K562 (cell line): ENCODE measurements at regions not wholly inside any gene's neighbourhood (a gene's known extent, or its start where the extent isn't known, plus 50 kb on each side); places are given as distances from the start of the nearest gene placed in this dataset.

Experiments used
- ATAC-seq: fragments of 200-7000 bp; cut with Tn5 transposase; 3 replicates; pipeline ENCODE4 v1.9.1; 2020; ENCODE audit warnings: moderate library complexity
- BruUV-seq: library from RNA; stranded (reverse); fragments of 400-500 nt; replicated peaks from 2 replicates; lab custom pipeline; 2021; lab: Mats Ljungman, UMichigan
- CTCF ChIA-PET: fragments of 300-600 bp; formaldehyde crosslinking; extraction: SDS; loops from one replicate; lab custom pipeline; 2021; ENCODE audit warnings: low intra/inter-chr PET ratio; lab: Yijun Ruan, JAX
- POLR2A ChIA-PET: fragments of 300-600, 350-650 bp; sonication (Branson Sonifier 250); formaldehyde crosslinking; extraction: SDS; loops from one replicate; lab custom pipeline; 2021; ENCODE audit warnings: antibody characterized with exemption, inconsistent platforms; lab: Yijun Ruan, JAX
- DNase-seq, 4 experiments: peaks; one replicate each; pipeline versions ENCODE4 v3.0.0 to v3.0.0-alpha.2; 2011 to 2018; ENCODE audit warnings: low spot score in 3 of 4, mixed read lengths in 3 of 4; ENCODE audit errors: extremely low read depth in 1 of 4
- FAIRE-seq: peaks from 2 replicates; lab custom pipeline; 2011; peaks lifted over from hg19 to GRCh38; lab: Jason Lieb, UNC
- H2AFZ ChIP-seq: 2 replicates; pipeline ENCODE4 v1.6.0; 2011; ENCODE audit warnings: low read depth, low read length, control low read depth, inconsistent platforms
- H3K27ac ChIP-seq: fragments of 200-600 bp; 3 replicates; pipeline ENCODE4 v1.8.0; 2011; ENCODE audit warnings: low read depth, mild to moderate bottlenecking, control low read depth, inconsistent platforms, low read length, moderate library complexity, mixed read lengths; ENCODE audit errors: extremely low read depth
- H3K27me3 ChIP-seq, 2 experiments: fragments of 300-600 bp in 1 of 2; 2 replicates in 1 of 2; 3 replicates in 1 of 2; pipeline versions ENCODE4 v1.6.0 to v1.8.0; 2011; ENCODE audit warnings: inconsistent platforms in 2 of 2, low read length in 2 of 2, mild to moderate bottlenecking in 1 of 2, mixed read lengths in 1 of 2, moderate library complexity in 1 of 2; ENCODE audit not compliant: control insufficient read depth in 2 of 2, insufficient read depth in 2 of 2
- H3K36me3 ChIP-seq: fragments of 300-600 bp; 3 replicates; pipeline ENCODE4 v1.8.0; 2011; ENCODE audit warnings: mild to moderate bottlenecking, low read length, inconsistent platforms; ENCODE audit not compliant: control insufficient read depth, insufficient read depth
- H3K4me1 ChIP-seq, 2 experiments: fragments of 200-600 bp in 1 of 2; replicated peaks in 1 of 2; 2 replicates in 1 of 2; 3 replicates in 1 of 2; pipeline versions ENCODE4 v1.5.1 to v1.8.0; 2011; ENCODE audit warnings: inconsistent platforms in 2 of 2, low read length in 2 of 2, mild to moderate bottlenecking in 1 of 2, mixed read lengths in 1 of 2, moderate library complexity in 1 of 2; ENCODE audit not compliant: control insufficient read depth in 2 of 2, insufficient read depth in 2 of 2
- H3K4me2 ChIP-seq: 2 replicates; pipeline ENCODE4 v1.6.1; 2011; ENCODE audit warnings: low read length, control low read depth, inconsistent platforms, mixed read lengths; ENCODE audit not compliant: insufficient read depth
- H3K4me3 ChIP-seq: fragments of 200-600 bp; sonication (generic), shearing (Covaris generic); 2 replicates; pipeline ENCODE4 v1.5.1; 2016; ENCODE audit warnings: control low read depth, inconsistent platforms
- H3K79me2 ChIP-seq: fragments of 200-600 bp; 3 replicates; pipeline ENCODE4 v1.8.0; 2011; ENCODE audit warnings: low read length, inconsistent platforms; ENCODE audit not compliant: control insufficient read depth, insufficient read depth
- H3K9ac ChIP-seq, 2 experiments: 2 replicates each; pipeline versions ENCODE4 v1.6.0 to v1.6.1; 2011; ENCODE audit warnings: low read depth in 2 of 2, low read length in 2 of 2, control low read depth in 1 of 2, inconsistent platforms in 1 of 2, mild to moderate bottlenecking in 1 of 2, mixed read lengths in 1 of 2; ENCODE audit not compliant: insufficient read depth in 1 of 2
- H3K9me1 ChIP-seq: one replicate; pipeline ENCODE4 v1.6.0; 2011; ENCODE audit warnings: inconsistent platforms, mild to moderate bottlenecking, low read length, moderate library complexity; ENCODE audit not compliant: control insufficient read depth, insufficient read depth
- H3K9me3 ChIP-seq: replicated peaks from 2 replicates; pipeline ENCODE4 v1.5.1; 2011; ENCODE audit warnings: low read depth, low read length, inconsistent platforms; ENCODE audit not compliant: control insufficient read depth, insufficient read depth
- H4K20me1 ChIP-seq: replicated peaks from 2 replicates; pipeline ENCODE4 v1.6.1; 2011; ENCODE audit warnings: low read length, inconsistent platforms, mixed read lengths; ENCODE audit not compliant: control insufficient read depth, insufficient read depth
- PTRF ChIP-seq: fragments of 450-650 bp; IDR thresholded peaks from 2 replicates; pipeline ENCODE4 v1.6.1; 2016; ENCODE audit warnings: mild to moderate bottlenecking, missing genetic modification characterization, missing compliant biosample characterization
- WGBS: fragments of 100-300 bp; shearing (Covaris generic); methylation state at CpG from one replicate; pipeline ENCODE4 v1.1.6; 2016; ENCODE audit warnings: low coverage, mixed read lengths; ENCODE audit not compliant: insufficient coverage; ENCODE audit errors: missing lambda C conversion rate; 5-methylcytosine and 5-hydroxymethylcytosine counted together
- in situ Hi-C: fragments of 300-500 bp; cut with MboI; formaldehyde crosslinking; loops from 4 replicates; pipeline ENCODE4 v1.15.0; 2018; ENCODE audit warnings: inconsistent platforms, mixed read lengths
- intact Hi-C: fragments of 100-400 bp; cut with micrococcal nuclease; formaldehyde crosslinking; loops from 2 replicates; pipeline ENCODE4 v1.14.2; 2022
- TF ChIP-seq, protein P1 (sequence below): fragments of 200-600 bp; sonication (generic); IDR thresholded peaks from one replicate; pipeline ENCODE4 v1.6.1; 2012; ENCODE audit warnings: mild to moderate bottlenecking, low read depth, low read length, inconsistent platforms

DNA sequence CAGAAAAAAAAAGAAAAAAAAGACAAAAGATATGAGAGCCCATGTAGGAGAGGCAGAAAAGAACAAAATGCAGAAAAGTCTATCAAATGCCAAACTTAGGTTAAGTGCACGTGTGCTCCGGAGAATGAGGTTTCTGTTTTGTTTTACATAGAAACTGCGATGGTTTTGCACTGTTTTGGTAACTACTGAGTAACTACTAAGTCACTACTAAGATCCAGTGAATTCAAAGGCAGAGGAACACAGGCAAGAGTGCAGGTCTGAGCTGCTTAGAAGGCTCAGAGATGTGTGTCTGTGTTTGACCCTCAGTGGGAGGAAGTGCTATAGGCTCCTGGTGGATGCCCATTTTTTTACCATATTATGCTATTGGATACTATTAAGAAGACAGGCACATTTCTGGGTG, 299.3 kb downstream of the NDFIP2 start:
- H3K9ac ChIP-seq, result no peak overlapping the region
- no peak overlapping the region for H2AFZ ChIP-seq
- no peaks in the 10 kb centered on the region for H3K9me1 ChIP-seq
- no peak for FAIRE-seq
- H4K20me1 ChIP-seq, result no peaks in the 10 kb centered on the region
- in situ Hi-C loops (no loop called here), intact Hi-C loops (no loop called here)
- CTCF ChIA-PET, result no interaction called here
- TF ChIP-seq PTRF (tag), result no peak
- TF ChIP-seq, protein P1, sequence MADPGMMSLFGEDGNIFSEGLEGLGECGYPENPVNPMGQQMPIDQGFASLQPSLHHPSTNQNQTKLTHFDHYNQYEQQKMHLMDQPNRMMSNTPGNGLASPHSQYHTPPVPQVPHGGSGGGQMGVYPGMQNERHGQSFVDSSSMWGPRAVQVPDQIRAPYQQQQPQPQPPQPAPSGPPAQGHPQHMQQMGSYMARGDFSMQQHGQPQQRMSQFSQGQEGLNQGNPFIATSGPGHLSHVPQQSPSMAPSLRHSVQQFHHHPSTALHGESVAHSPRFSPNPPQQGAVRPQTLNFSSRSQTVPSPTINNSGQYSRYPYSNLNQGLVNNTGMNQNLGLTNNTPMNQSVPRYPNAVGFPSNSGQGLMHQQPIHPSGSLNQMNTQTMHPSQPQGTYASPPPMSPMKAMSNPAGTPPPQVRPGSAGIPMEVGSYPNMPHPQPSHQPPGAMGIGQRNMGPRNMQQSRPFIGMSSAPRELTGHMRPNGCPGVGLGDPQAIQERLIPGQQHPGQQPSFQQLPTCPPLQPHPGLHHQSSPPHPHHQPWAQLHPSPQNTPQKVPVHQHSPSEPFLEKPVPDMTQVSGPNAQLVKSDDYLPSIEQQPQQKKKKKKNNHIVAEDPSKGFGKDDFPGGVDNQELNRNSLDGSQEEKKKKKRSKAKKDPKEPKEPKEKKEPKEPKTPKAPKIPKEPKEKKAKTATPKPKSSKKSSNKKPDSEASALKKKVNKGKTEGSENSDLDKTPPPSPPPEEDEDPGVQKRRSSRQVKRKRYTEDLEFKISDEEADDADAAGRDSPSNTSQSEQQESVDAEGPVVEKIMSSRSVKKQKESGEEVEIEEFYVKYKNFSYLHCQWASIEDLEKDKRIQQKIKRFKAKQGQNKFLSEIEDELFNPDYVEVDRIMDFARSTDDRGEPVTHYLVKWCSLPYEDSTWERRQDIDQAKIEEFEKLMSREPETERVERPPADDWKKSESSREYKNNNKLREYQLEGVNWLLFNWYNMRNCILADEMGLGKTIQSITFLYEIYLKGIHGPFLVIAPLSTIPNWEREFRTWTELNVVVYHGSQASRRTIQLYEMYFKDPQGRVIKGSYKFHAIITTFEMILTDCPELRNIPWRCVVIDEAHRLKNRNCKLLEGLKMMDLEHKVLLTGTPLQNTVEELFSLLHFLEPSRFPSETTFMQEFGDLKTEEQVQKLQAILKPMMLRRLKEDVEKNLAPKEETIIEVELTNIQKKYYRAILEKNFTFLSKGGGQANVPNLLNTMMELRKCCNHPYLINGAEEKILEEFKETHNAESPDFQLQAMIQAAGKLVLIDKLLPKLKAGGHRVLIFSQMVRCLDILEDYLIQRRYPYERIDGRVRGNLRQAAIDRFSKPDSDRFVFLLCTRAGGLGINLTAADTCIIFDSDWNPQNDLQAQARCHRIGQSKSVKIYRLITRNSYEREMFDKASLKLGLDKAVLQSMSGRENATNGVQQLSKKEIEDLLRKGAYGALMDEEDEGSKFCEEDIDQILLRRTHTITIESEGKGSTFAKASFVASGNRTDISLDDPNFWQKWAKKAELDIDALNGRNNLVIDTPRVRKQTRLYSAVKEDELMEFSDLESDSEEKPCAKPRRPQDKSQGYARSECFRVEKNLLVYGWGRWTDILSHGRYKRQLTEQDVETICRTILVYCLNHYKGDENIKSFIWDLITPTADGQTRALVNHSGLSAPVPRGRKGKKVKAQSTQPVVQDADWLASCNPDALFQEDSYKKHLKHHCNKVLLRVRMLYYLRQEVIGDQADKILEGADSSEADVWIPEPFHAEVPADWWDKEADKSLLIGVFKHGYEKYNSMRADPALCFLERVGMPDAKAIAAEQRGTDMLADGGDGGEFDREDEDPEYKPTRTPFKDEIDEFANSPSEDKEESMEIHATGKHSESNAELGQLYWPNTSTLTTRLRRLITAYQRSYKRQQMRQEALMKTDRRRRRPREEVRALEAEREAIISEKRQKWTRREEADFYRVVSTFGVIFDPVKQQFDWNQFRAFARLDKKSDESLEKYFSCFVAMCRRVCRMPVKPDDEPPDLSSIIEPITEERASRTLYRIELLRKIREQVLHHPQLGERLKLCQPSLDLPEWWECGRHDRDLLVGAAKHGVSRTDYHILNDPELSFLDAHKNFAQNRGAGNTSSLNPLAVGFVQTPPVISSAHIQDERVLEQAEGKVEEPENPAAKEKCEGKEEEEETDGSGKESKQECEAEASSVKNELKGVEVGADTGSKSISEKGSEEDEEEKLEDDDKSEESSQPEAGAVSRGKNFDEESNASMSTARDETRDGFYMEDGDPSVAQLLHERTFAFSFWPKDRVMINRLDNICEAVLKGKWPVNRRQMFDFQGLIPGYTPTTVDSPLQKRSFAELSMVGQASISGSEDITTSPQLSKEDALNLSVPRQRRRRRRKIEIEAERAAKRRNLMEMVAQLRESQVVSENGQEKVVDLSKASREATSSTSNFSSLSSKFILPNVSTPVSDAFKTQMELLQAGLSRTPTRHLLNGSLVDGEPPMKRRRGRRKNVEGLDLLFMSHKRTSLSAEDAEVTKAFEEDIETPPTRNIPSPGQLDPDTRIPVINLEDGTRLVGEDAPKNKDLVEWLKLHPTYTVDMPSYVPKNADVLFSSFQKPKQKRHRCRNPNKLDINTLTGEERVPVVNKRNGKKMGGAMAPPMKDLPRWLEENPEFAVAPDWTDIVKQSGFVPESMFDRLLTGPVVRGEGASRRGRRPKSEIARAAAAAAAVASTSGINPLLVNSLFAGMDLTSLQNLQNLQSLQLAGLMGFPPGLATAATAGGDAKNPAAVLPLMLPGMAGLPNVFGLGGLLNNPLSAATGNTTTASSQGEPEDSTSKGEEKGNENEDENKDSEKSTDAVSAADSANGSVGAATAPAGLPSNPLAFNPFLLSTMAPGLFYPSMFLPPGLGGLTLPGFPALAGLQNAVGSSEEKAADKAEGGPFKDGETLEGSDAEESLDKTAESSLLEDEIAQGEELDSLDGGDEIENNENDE, result no peak
- POLR2A ChIA-PET, result no interaction called here
- H3K4me3 ChIP-seq, result no peak overlapping the region
- ATAC-seq, result no peak
- DNase-seq, result no peak
- no peaks in the 10 kb centered on the region for H3K36me3 ChIP-seq
- H3K9me3 ChIP-seq, result no peaks in the 10 kb centered on the region; the same call in 1 of the 2 replicates
- no peaks in the 10 kb centered on the region for H3K79me2 ChIP-seq
- no TSS peak for BruUV-seq
- 0% methylated on average over 3 of the region's 3 CpGs for WGBS
- H3K27me3 ChIP-seq, result no peaks in the 10 kb centered on the region
- H3K4me1 ChIP-seq, result no peaks in the 10 kb centered on the region
- no peak overlapping the region for H3K4me2 ChIP-seq
- H3K27ac ChIP-seq, result no peak overlapping the region
